ENCODE measurements at regions not wholly inside any gene's neighbourhood (a gene's known extent, or its start where the extent isn't known, plus 50 kb on each side); places are given as distances from the start of the nearest gene placed in this dataset.
"Not testable (repeated sequence)": the region's sequence is repeated elsewhere in the genome, so short reads cannot be mapped to it uniquely, and the experiment has no call there.

DNA sequence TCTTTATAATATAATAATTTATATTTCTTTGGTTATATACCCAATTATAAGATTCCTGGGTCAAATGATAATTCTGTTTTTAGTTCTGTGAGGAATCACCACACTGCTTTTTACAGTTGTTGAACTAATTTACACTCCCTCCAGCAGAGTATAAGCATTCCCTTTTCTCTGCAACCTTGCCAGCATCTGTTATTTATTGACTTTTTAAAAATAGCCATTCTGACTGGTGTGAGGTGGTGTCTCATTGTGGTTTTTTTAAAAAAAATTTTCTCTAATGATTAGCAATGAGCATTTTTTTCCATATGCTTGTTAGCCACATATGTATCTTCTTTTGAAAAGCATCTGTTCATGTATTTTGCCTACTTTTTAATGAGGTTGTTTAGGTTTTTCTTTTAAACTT, 122.2 kb downstream of the ZNF486 start:
- Mint-ChIP-seq H3K27ac (ENCODE audit: unreplicated experiment) (no peak overlapping the region), H3K4me1 (ENCODE audit: low read depth) (no peaks in the 10 kb centered on the region), H3K4me3 (ENCODE audit: unreplicated experiment) (no peak overlapping the region), H3K27me3 (ENCODE audit: low read depth) (no peaks in the 10 kb centered on the region), H3K36me3 (ENCODE audit: low read depth) (no peaks in the 10 kb centered on the region), H3K9me3 (ENCODE audit: low read depth) (peaks cover 38% of the 10 kb centered on the region)
- no peak for TF ChIP-seq CTCF (IDR thresholded peaks at IDR 0.05)
- no peak for DNase-seq (ENCODE audit: low spot score)

GRCh38 chr19:20287070-20287469, 120.1 kb downstream of the ZNF486 start:
- H3K4me1 Mint-ChIP-seq (ENCODE audit: low read depth), result no peaks in the 10 kb centered on the region
- H3K9me3 Mint-ChIP-seq (ENCODE audit: low read depth), result peaks cover 35% of the 10 kb centered on the region
- no peaks in the 10 kb centered on the region for H3K27me3 Mint-ChIP-seq (ENCODE audit: low read depth)
- H3K4me3 Mint-ChIP-seq (ENCODE audit: unreplicated experiment), result no peak overlapping the region
- no peaks in the 10 kb centered on the region for H3K36me3 Mint-ChIP-seq (ENCODE audit: low read depth)
- H3K27ac Mint-ChIP-seq (ENCODE audit: unreplicated experiment), result no peak overlapping the region
- no peak for DNase-seq (ENCODE audit: low spot score)
- no peak for TF ChIP-seq CTCF (IDR thresholded peaks at IDR 0.05)

DNA sequence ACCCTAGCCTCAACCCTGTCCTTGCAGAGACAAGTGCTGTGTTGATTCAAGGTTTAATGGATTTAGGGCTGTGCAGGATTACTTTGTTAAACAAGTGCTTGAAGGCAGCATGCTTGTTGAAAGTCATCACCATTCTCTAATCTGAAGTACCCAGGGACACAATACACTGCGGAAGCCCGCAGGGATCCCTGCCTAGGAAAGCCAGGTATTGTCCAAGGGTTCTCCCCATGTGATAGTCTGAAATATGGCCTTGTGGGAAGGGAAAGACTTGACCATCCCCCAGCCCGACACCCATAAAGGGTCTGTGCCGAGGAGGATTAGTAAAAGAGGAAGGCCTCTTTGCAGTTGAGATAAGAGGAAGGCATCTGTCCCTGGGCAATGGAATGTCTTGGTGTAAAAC, 118.9 kb downstream of the ZNF486 start:
- not testable (repeated sequence) for DNase-seq (ENCODE audit: low spot score); H3K27ac Mint-ChIP-seq (ENCODE audit: unreplicated experiment); H3K36me3 Mint-ChIP-seq (ENCODE audit: low read depth); H3K4me1 Mint-ChIP-seq (ENCODE audit: low read depth); H3K27me3 Mint-ChIP-seq (ENCODE audit: low read depth); H3K4me3 Mint-ChIP-seq (ENCODE audit: unreplicated experiment)
- H3K9me3 Mint-ChIP-seq (ENCODE audit: low read depth), result peaks cover 35% of the 10 kb centered on the region

DNA sequence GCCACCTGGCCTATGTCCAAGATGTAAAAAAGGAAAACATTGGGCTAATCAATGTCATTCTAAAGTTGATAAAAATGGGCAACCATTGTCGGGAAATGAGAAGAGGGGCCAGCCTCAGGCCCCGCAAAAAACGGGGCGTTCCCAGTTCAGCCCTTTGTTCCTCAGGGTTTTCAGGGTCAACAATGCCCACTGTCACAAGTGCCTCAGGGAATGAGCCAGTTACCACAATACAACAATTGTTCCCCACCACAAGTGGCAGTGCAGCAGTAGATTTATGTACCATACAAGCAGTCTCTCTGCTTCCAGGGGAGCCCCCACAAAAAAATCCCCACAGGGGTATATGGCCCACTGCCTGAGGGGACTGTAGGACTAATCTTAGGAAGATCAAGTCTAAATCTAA, 112.5 kb downstream of the ZNF486 start:
- H3K27me3 Mint-ChIP-seq (ENCODE audit: low read depth), result no peaks in the 10 kb centered on the region
- TF ChIP-seq CTCF (IDR thresholded peaks at IDR 0.05), result no peak
- H3K27ac Mint-ChIP-seq (ENCODE audit: unreplicated experiment), result no peak overlapping the region
- H3K36me3 Mint-ChIP-seq (ENCODE audit: low read depth), result no peaks in the 10 kb centered on the region
- H3K4me3 Mint-ChIP-seq (ENCODE audit: unreplicated experiment), result no peak overlapping the region
- peaks cover 2% of the 10 kb centered on the region for H3K4me1 Mint-ChIP-seq (ENCODE audit: low read depth)
- no peak for DNase-seq (ENCODE audit: low spot score)
- H3K9me3 Mint-ChIP-seq (ENCODE audit: low read depth), result peaks cover 15% of the 10 kb centered on the region

GRCh38 chr19:20278342-20278741, 111.3 kb downstream of the ZNF486 start:
- no peak for DNase-seq (ENCODE audit: low spot score)
- peaks cover 10% of the 10 kb centered on the region for H3K9me3 Mint-ChIP-seq (ENCODE audit: low read depth)
- peaks cover 2% of the 10 kb centered on the region for H3K4me1 Mint-ChIP-seq (ENCODE audit: low read depth)
- no peaks in the 10 kb centered on the region for H3K27me3 Mint-ChIP-seq (ENCODE audit: low read depth)
- no peak overlapping the region for H3K27ac Mint-ChIP-seq (ENCODE audit: unreplicated experiment)
- peak; percentile 78 for TF ChIP-seq CTCF (IDR thresholded peaks at IDR 0.05)
- no peak overlapping the region for H3K4me3 Mint-ChIP-seq (ENCODE audit: unreplicated experiment)
- H3K36me3 Mint-ChIP-seq (ENCODE audit: low read depth), result no peaks in the 10 kb centered on the region

DNA sequence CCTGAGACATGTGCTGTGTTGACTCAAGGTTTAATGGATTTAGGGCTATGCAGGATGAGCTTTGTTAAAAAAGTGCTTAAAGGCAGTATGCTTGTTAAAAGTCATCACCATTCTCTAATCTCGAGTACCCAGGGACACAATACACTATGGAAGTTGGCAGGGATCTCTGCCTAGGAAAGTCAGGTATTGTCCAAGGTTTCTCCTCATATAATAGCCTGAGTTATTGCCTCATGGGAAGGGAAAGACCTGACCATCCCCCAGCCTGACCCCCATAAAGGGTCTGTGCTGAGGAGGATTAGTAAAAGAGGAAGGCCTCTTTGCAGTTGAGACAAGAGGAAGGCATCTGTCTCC, 109.7 kb downstream of the ZNF486 start:
- H3K4me3 Mint-ChIP-seq (ENCODE audit: unreplicated experiment); H3K4me1 Mint-ChIP-seq (ENCODE audit: low read depth); H3K36me3 Mint-ChIP-seq (ENCODE audit: low read depth); DNase-seq (ENCODE audit: low spot score); H3K27me3 Mint-ChIP-seq (ENCODE audit: low read depth); H3K27ac Mint-ChIP-seq (ENCODE audit: unreplicated experiment): not testable (repeated sequence)
- H3K9me3 Mint-ChIP-seq (ENCODE audit: low read depth), result peaks cover 14% of the 10 kb centered on the region

Measured in chondrocyte (in vitro differentiated cells).